Osteoblast (primary cell): ENCODE measurements at regions not wholly inside any gene's neighbourhood (a gene's known extent, or its start where the extent isn't known, plus 50 kb on each side); places are given as distances from the start of the nearest gene placed in this dataset.
"Not testable (repeated sequence)": the region's sequence is repeated elsewhere in the genome, so short reads cannot be mapped to it uniquely, and the experiment has no call there.

Source experiments
- DNase-seq: peaks from one replicate; pipeline ENCODE4 v3.0.0; 2011; ENCODE audit warnings: low spot score, mixed read lengths; ENCODE audit not compliant: insufficient read length; ENCODE audit errors: missing footprints
- H2AFZ ChIP-seq: 2 replicates; pipeline ENCODE4 v1.6.0; 2011; ENCODE audit warnings: mild to moderate bottlenecking, low read length
- H3K27ac ChIP-seq: 2 replicates; pipeline ENCODE4 v1.5.1; 2011; ENCODE audit warnings: mild to moderate bottlenecking, low read depth, low read length, moderate library complexity
- H3K27me3 ChIP-seq: 2 replicates; pipeline ENCODE4 v1.6.0; 2012; ENCODE audit warnings: mild to moderate bottlenecking, control low read depth, inconsistent platforms, low read length, moderate library complexity; ENCODE audit not compliant: insufficient read depth
- H3K36me3 ChIP-seq: 2 replicates; pipeline ENCODE4 v1.5.1; 2011; ENCODE audit warnings: mild to moderate bottlenecking, low read length, control low read depth, moderate library complexity; ENCODE audit not compliant: insufficient read depth
- H3K4me1 ChIP-seq: 2 replicates; pipeline ENCODE4 v1.5.1; 2011; ENCODE audit warnings: mild to moderate bottlenecking, low read length, control low read depth, moderate library complexity; ENCODE audit not compliant: insufficient read depth
- H3K4me2 ChIP-seq: 2 replicates; pipeline ENCODE4 v1.6.0; 2011; ENCODE audit warnings: mild to moderate bottlenecking, low read length; ENCODE audit not compliant: insufficient read depth
- H3K4me3 ChIP-seq: fragments of 200-600 bp; sonication (generic); 3 replicates; pipeline ENCODE4 v1.5.1; 2012; ENCODE audit warnings: mild to moderate bottlenecking, low read length, inconsistent platforms; ENCODE audit not compliant: insufficient read depth
- H3K79me2 ChIP-seq: 2 replicates; pipeline ENCODE4 v1.6.0; 2012; ENCODE audit warnings: mild to moderate bottlenecking, low read length, control low read depth, inconsistent platforms; ENCODE audit not compliant: insufficient read depth
- H3K9me3 ChIP-seq: 2 replicates; pipeline ENCODE4 v1.5.1; 2011; ENCODE audit warnings: low read depth, low read length, control low read depth
- H4K20me1 ChIP-seq: 2 replicates; pipeline ENCODE4 v1.6.0; 2012; ENCODE audit warnings: mild to moderate bottlenecking, low read length, control low read depth; ENCODE audit not compliant: insufficient read depth
- TF ChIP-seq, protein P1 (sequence below): IDR thresholded peaks from 2 replicates; pipeline ENCODE4 v1.5.1; 2011; ENCODE audit warnings: mild to moderate bottlenecking, low read depth, low read length, moderate library complexity; ENCODE audit errors: extremely low read depth

DNA sequence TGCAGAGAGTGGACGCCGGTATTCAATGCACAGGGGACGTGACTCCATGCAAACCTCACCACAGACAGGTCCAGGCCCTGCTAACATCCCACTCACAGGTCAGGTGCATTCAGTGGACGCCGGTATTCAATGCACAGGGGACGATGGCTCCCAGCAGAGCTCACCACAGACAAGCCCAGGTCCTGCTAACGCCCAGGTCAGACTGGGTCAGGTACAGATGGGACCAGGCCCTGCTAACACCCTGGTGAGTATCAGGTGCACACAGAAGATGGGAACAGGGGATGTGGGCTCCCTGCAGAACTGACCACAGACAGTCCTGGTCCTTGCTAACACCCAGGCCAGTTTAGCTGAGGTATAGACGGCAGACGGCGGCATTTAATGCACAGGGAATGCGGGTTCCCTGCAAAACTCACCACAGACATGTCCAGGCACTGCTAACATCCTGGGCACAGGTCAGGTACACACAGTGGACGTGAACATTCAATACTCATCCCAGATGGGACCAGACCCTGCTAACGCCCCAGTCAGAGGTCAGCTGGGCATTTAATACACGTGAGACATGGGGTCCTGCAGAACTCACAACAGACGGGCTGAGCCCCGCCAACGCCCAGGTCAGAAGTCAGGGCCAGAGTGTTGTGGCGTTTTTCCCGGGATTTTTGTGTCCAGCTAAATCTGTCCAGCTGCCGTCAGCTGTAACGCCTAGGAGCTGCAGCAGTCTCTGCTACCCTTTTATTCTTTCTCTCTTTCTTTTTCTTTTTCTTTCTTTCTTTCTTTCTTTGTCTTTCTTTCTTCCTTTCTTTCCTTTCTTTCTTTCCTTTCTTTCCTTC, 99.2 kb downstream of the SHOX start:
- H3K4me1 ChIP-seq = no peaks in the 10 kb centered on the region
- no peak overlapping the region for H3K4me3 ChIP-seq
- H3K36me3 ChIP-seq = no peaks in the 10 kb centered on the region
- no peaks in the 10 kb centered on the region for H4K20me1 ChIP-seq
- H3K4me2 ChIP-seq = no peak overlapping the region
- TF ChIP-seq, protein P1, sequence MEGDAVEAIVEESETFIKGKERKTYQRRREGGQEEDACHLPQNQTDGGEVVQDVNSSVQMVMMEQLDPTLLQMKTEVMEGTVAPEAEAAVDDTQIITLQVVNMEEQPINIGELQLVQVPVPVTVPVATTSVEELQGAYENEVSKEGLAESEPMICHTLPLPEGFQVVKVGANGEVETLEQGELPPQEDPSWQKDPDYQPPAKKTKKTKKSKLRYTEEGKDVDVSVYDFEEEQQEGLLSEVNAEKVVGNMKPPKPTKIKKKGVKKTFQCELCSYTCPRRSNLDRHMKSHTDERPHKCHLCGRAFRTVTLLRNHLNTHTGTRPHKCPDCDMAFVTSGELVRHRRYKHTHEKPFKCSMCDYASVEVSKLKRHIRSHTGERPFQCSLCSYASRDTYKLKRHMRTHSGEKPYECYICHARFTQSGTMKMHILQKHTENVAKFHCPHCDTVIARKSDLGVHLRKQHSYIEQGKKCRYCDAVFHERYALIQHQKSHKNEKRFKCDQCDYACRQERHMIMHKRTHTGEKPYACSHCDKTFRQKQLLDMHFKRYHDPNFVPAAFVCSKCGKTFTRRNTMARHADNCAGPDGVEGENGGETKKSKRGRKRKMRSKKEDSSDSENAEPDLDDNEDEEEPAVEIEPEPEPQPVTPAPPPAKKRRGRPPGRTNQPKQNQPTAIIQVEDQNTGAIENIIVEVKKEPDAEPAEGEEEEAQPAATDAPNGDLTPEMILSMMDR = no peak
- H3K79me2 ChIP-seq = no peaks in the 10 kb centered on the region
- no peak overlapping the region for H2AFZ ChIP-seq
- no peak overlapping the region for H3K27ac ChIP-seq
- H3K9me3 ChIP-seq = no peaks in the 10 kb centered on the region
- no peak for DNase-seq
- H3K27me3 ChIP-seq = no peaks in the 10 kb centered on the region

DNA sequence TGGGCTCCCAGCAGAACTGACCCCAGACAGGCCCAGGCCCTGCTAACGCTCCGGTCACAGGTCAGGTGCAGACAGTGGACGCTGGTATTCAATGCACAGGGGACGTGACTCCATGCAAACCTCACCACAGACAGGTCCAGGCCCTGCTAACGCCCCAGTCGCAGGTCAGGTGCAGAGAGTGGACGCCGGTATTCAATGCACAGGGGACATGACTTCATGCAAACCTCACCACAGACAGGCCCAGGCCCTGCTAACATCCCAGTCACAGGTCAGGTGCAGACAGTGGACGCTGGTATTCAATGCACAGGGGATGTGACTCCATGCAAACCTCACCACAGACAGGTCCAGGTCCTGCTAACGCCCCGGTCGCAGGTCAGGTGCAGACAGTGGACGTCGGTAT, 98.5 kb downstream of the SHOX start:
- not testable (repeated sequence) for H3K4me2 ChIP-seq, DNase-seq, H2AFZ ChIP-seq, H3K27ac ChIP-seq, H3K4me1 ChIP-seq, H3K4me3 ChIP-seq, H3K9me3 ChIP-seq, H4K20me1 ChIP-seq, H3K27me3 ChIP-seq, H3K79me2 ChIP-seq, H3K36me3 ChIP-seq

DNA sequence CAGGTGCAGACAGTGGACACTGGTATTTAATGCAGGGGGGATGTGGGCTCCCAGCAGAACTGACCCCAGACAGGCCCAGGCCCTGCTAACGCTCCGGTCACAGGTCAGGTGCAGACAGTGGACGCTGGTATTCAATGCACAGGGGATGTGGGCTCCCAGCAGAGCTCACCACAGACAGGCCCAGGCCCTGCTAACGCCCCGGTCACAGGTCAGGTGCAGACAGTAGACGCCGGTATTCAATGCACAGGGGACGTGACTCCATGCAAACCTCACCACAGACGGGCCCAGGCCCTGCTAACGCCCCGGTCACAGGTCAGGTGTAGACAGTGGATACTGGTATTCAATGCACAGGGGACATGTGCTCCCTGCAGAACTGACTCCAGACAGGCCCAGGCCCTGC, 98.0 kb downstream of the SHOX start:
- not testable (repeated sequence) for H4K20me1 ChIP-seq, H3K4me3 ChIP-seq, DNase-seq, H3K4me1 ChIP-seq, H3K27ac ChIP-seq, H3K4me2 ChIP-seq, H3K27me3 ChIP-seq, H3K79me2 ChIP-seq, H2AFZ ChIP-seq, H3K36me3 ChIP-seq, H3K9me3 ChIP-seq

DNA sequence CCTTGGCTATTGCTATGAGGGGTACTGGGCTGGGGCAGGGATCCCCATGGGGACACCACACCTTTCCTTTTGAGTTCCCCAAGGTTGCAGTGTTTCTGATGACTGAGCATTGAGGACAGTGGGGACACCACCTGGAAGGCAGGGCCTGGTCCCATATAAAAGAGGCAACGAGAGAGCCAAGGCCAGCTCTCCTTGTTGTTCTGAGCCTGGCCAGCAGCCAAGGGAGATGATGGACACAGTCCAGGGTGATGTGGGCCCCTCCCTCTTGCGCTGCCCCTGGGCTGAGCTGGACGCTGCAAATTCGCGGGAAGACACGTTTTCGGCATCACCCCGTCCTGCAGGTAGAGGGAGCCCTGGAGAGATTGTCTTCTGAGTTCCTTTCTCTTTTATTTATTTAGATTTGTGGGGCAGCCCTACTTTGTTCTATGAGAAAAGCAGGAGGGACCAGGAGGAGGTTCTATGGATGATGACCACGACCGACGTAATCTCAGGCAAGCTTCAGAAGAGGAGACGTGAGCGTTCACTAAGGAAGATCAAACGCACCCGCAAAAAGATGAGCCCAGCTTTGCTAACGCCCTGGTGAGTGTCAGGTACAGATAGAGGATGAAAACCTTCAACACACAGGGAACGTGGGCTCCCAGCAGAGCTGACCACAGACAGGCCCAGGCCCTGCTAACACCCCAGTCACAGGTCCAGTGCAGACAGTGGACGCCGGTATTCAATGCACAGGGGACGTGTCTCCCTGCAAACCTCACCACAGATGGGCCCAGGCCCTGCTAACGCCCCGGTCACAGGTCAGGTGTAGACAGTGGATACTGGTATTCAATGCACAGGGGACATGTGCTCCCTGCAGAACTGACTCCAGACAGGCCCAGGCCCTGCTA, 97.4 kb downstream of the SHOX start:
- Histone ChIP-seq H3K27me3 (no peaks in the 10 kb centered on the region), H3K36me3 (no peaks in the 10 kb centered on the region), H3K27ac (no peak overlapping the region), H3K4me1 (no peaks in the 10 kb centered on the region), H3K79me2 (no peaks in the 10 kb centered on the region), H3K4me2 (no peak overlapping the region), H3K9me3 (peaks cover 3% of the 10 kb centered on the region), H2AFZ (no peak overlapping the region), H3K4me3 (no peak overlapping the region), H4K20me1 (no peaks in the 10 kb centered on the region)
- TF ChIP-seq, protein P1 = peak; percentile 25
- peak; percentile 39 for DNase-seq

DNA sequence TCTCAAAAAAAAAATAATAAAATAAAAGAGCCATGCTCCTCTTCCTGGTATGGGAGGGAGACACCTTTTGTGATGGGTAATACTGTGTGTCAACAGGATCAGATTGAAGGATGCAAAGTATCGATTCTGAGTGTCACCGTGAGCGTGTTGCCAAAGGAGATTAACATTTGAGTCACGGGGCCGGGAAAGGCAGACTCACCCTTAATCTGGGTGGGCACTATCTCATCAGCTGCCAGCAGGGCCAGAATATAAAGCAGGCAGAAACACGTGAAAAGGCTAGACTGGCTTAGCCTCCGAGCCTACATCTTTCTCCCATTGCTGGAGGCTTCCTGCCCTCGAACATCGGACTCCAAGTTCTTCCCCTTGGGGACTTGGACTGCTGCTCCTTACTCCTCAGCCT, 95.4 kb downstream of the SHOX start:
- no peak overlapping the region for H2AFZ ChIP-seq
- no peaks in the 10 kb centered on the region for H3K27me3 ChIP-seq
- no peak overlapping the region for H3K4me3 ChIP-seq
- DNase-seq = no peak
- no peaks in the 10 kb centered on the region for H3K36me3 ChIP-seq
- H3K9me3 ChIP-seq = peaks cover 3% of the 10 kb centered on the region
- TF ChIP-seq, protein P1 = no peak
- no peak overlapping the region for H3K4me2 ChIP-seq
- no peaks in the 10 kb centered on the region for H4K20me1 ChIP-seq
- H3K4me1 ChIP-seq = no peaks in the 10 kb centered on the region
- H3K27ac ChIP-seq = no peak overlapping the region
- no peaks in the 10 kb centered on the region for H3K79me2 ChIP-seq
